ENCODE measurements at regions not wholly inside any gene's neighbourhood (a gene's known extent, or its start where the extent isn't known, plus 50 kb on each side); places are given as distances from the start of the nearest gene placed in this dataset.

- Histone ChIP-seq H2AFZ (ENCODE audit: low read depth) (peak overlapping the region; percentile 61; the same call in 1 of the 2 replicates), H3K4me3 (ENCODE audit: low read depth in 2 of 2, low read length in 1 of 2) (no peak overlapping the region), H3K27ac (ENCODE audit: low read depth in 2 of 2, low read length in 1 of 2) (peak overlapping the region; percentile 83 to 93), H3F3A (replicated peaks; ENCODE audit: insufficient read depth) (peaks cover 30% of the 10 kb centered on the region), H4K20me1 (ENCODE audit: insufficient read depth) (no peaks in the 10 kb centered on the region), H3K27me3 (ENCODE audit: insufficient read depth) (no peaks in the 10 kb centered on the region), H3K9ac (no peak overlapping the region; the same call in 1 of the 2 replicates), H3K4me1 (ENCODE audit: control insufficient read depth in 1 of 2, insufficient read depth in 2 of 2, low read depth in 1 of 2, low read length in 1 of 2) (peaks cover 0 to 23% of the 10 kb centered on the region in 2 experiments), H3K9me2 (no peaks in the 10 kb centered on the region), H3K36me3 (replicated peaks in 1 of 2; ENCODE audit: control insufficient read depth in 1 of 2, insufficient read depth in 2 of 2, low read length in 1 of 2) (peaks cover 0 to 16% of the 10 kb centered on the region in 2 experiments), H3K79me2 (ENCODE audit: insufficient read depth) (no peaks in the 10 kb centered on the region; the same call in 1 of the 2 replicates), H3K9me3 (peaks cover 9% of the 10 kb centered on the region; the same call in 1 of the 2 replicates), H3K4me2 (peak overlapping the region; percentile 63)
- ChIA-PET POLR2A (no interaction called here), CTCF (interaction anchor here (1.0 to 1.8 kb wide), 2 partner anchors 25 to 645 kb away, joined by 3 to 4 read pairs; no protein-coding TSS in a partner anchor)
- DNase-seq, result no peak
- WGBS (ENCODE audit: low lambda C conversion rate), result 56% methylated on average over 7 of the region's 7 CpGs
- TF ChIP-seq PBX3 (IDR thresholded peaks at IDR 0.05), result peak; percentile 64
- TF ChIP-seq TCF12 (IDR thresholded peaks at IDR 0.05), result peak; percentile 79
- TF ChIP-seq EP300 (IDR thresholded peaks at IDR 0.05; ENCODE audit: borderline replicate concordance in 1 of 2, low read depth in 1 of 2, low read length in 1 of 2), result peak in 1 of 2 experiments; percentile 84; a peak in 2 of 4 replicates
- no peak for TF ChIP-seq CHD2 (IDR thresholded peaks at IDR 0.05; ENCODE audit: low read length, partially characterized antibody)
- no peak for TF ChIP-seq MEF2A (IDR thresholded peaks at IDR 0.05; ENCODE audit: borderline replicate concordance, low read depth)
- peak; percentile 74; the same call in 1 of the 2 replicates for TF ChIP-seq RXRA (IDR thresholded peaks at IDR 0.05; ENCODE audit: borderline replicate concordance, low read depth)
- no peak for TF ChIP-seq SIN3A (IDR thresholded peaks at IDR 0.05; ENCODE audit: borderline replicate concordance, low read depth, low read length)
- TF ChIP-seq NFIC (IDR thresholded peaks at IDR 0.05; ENCODE audit: borderline replicate concordance), result peak; percentile 64
- no peak for TF ChIP-seq SMC3 (IDR thresholded peaks at IDR 0.05; ENCODE audit: low read depth, low read length)
- TF ChIP-seq POLR2AphosphoS5 (IDR thresholded peaks at IDR 0.05; ENCODE audit: low read depth, low read length), result no peak
- no peak for TF ChIP-seq REST (IDR thresholded peaks at IDR 0.05; ENCODE audit: low read depth, low read length)
- TF ChIP-seq USF1 (IDR thresholded peaks at IDR 0.05; ENCODE audit: borderline replicate concordance, low read depth), result no peak
- no peak for TF ChIP-seq GABPA (IDR thresholded peaks at IDR 0.05; ENCODE audit: low read depth)
- no peak for TF ChIP-seq ZBTB33 (IDR thresholded peaks at IDR 0.05; ENCODE audit: borderline replicate concordance, low read depth)
- TF ChIP-seq EZH2phosphoT487 (IDR thresholded peaks at IDR 0.05; ENCODE audit: borderline replicate concordance, low read depth), result no peak
- no peak for TF ChIP-seq TAF1 (IDR thresholded peaks at IDR 0.05; ENCODE audit: borderline replicate concordance, low read depth, low read length)
- TF ChIP-seq FOSL2 (IDR thresholded peaks at IDR 0.05; ENCODE audit: borderline replicate concordance, low read depth), result peak; percentile 91
- 0 out of 2 replicates have a peak, but pooled peaks have one; percentile 9 for TF ChIP-seq TEAD4 (IDR thresholded peaks at IDR 0.05; ENCODE audit: borderline replicate concordance, insufficient read depth)
- TF ChIP-seq FOXM1 (IDR thresholded peaks at IDR 0.05; ENCODE audit: low read depth), result no peak
- no peak for TF ChIP-seq GATA2 (CRISPR knock-in tag; IDR thresholded peaks at IDR 0.05)
- no peak for TF ChIP-seq ELF1 (IDR thresholded peaks at IDR 0.05)
- TF ChIP-seq USF2 (IDR thresholded peaks at IDR 0.05; ENCODE audit: borderline replicate concordance, low read depth, low read length), result no peak
- no peak for TF ChIP-seq MXI1 (IDR thresholded peaks at IDR 0.05; ENCODE audit: low read depth, low read length)
- TF ChIP-seq JUND (IDR thresholded peaks at IDR 0.05), result peak; percentile 81
These were observed 220.7 kb upstream of the EMCN start for GRCh38 chr4:100738196-100739165.

All from SK-N-SH (cell line).